ENCODE measurements at regions not wholly inside any gene's neighbourhood (a gene's known extent, or its start where the extent isn't known, plus 50 kb on each side); places are given as distances from the start of the nearest gene placed in this dataset.

GRCh38 chr12:69091442-69092017, 147.8 kb upstream of the CPSF6 start:
- intact Hi-C loops (cut with micrococcal nuclease; ENCODE audit: unreplicated experiment) = no loop called here
- no peak for TF ChIP-seq CTCF (conservative IDR thresholded peaks at IDR 0.05)
- TF ChIP-seq EZH2 (IDR thresholded peaks at IDR 0.05; ENCODE audit: low read depth) = no peak
- Histone ChIP-seq H3K27me3 (ENCODE audit: insufficient read depth, low read depth) (peaks cover 20% of the 10 kb centered on the region; the same call in 1 of the 2 replicates), H3K36me3 (ENCODE audit: low read depth) (no peaks in the 10 kb centered on the region), H3K9me3 (ENCODE audit: insufficient read depth, low read depth) (no peaks in the 10 kb centered on the region), H4K20me1 (ENCODE audit: insufficient read depth) (no peaks in the 10 kb centered on the region), H3K79me2 (ENCODE audit: low read depth) (no peaks in the 10 kb centered on the region), H3K4me2 (no peak overlapping the region), H3F3A (ENCODE audit: insufficient read depth, low read depth) (no peaks in the 10 kb centered on the region), H2AFZ (no peak overlapping the region), H3K4me3 (no peak overlapping the region), H3K9me2 (ENCODE audit: insufficient read depth) (no peaks in the 10 kb centered on the region), H3K4me1 (replicated peaks; ENCODE audit: insufficient read depth) (no peaks in the 10 kb centered on the region), H3K27ac (no peak overlapping the region)
- POLR2A ChIA-PET (ENCODE audit: unreplicated experiment) = interaction anchor here (0.6 kb wide), 1 partner anchor 933 kb away, joined by 11 read pairs; no protein-coding TSS in a partner anchor
- BruUV-seq (replicated peaks) = no TSS peak
- CTCF ChIA-PET = no interaction called here
- DNase-seq = no peak

GRCh38 chr12:69092137-69092536, 147.2 kb upstream of the CPSF6 start:
- no peaks in the 10 kb centered on the region for H3K79me2 ChIP-seq (ENCODE audit: low read depth)
- no peaks in the 10 kb centered on the region for H3K9me2 ChIP-seq (ENCODE audit: insufficient read depth)
- H3F3A ChIP-seq (ENCODE audit: insufficient read depth, low read depth) = no peaks in the 10 kb centered on the region
- CTCF ChIA-PET = no interaction called here
- no peaks in the 10 kb centered on the region for H3K36me3 ChIP-seq (ENCODE audit: low read depth)
- H3K27ac ChIP-seq = no peak overlapping the region
- no peak for DNase-seq
- H3K4me2 ChIP-seq = no peak overlapping the region
- H3K27me3 ChIP-seq (ENCODE audit: insufficient read depth, low read depth) = peaks cover 20% of the 10 kb centered on the region; the same call in 1 of the 2 replicates
- no peak overlapping the region for H3K4me3 ChIP-seq
- H4K20me1 ChIP-seq (ENCODE audit: insufficient read depth) = no peaks in the 10 kb centered on the region
- no TSS peak for BruUV-seq (replicated peaks)
- no peaks in the 10 kb centered on the region for H3K4me1 ChIP-seq (replicated peaks; ENCODE audit: insufficient read depth)
- intact Hi-C loops (cut with micrococcal nuclease; ENCODE audit: unreplicated experiment) = no loop called here
- TF ChIP-seq EZH2 (IDR thresholded peaks at IDR 0.05; ENCODE audit: low read depth) (no peak), CTCF (conservative IDR thresholded peaks at IDR 0.05) (no peak)
- H2AFZ ChIP-seq = no peak overlapping the region
- POLR2A ChIA-PET (ENCODE audit: unreplicated experiment) = interaction anchor here (0.6 kb wide), 1 partner anchor 933 kb away, joined by 11 read pairs; no protein-coding TSS in a partner anchor
- H3K9me3 ChIP-seq (ENCODE audit: insufficient read depth, low read depth) = no peaks in the 10 kb centered on the region

GRCh38 chr12:69094606-69095216, 144.7 kb upstream of the CPSF6 start:
- Histone ChIP-seq H3K79me2 (ENCODE audit: low read depth) (no peaks in the 10 kb centered on the region), H3K9me2 (ENCODE audit: insufficient read depth) (no peaks in the 10 kb centered on the region), H3K27me3 (ENCODE audit: insufficient read depth, low read depth) (peaks cover 20% of the 10 kb centered on the region; the same call in 1 of the 2 replicates), H3K36me3 (ENCODE audit: low read depth) (no peaks in the 10 kb centered on the region), H3K4me3 (no peak overlapping the region), H3K4me2 (no peak overlapping the region), H3K9me3 (ENCODE audit: insufficient read depth, low read depth) (no peaks in the 10 kb centered on the region), H4K20me1 (ENCODE audit: insufficient read depth) (no peaks in the 10 kb centered on the region; the same call in 1 of the 2 replicates), H3F3A (ENCODE audit: insufficient read depth, low read depth) (no peaks in the 10 kb centered on the region), H3K4me1 (replicated peaks; ENCODE audit: insufficient read depth) (no peaks in the 10 kb centered on the region), H2AFZ (no peak overlapping the region), H3K27ac (no peak overlapping the region)
- POLR2A ChIA-PET (ENCODE audit: unreplicated experiment) = no interaction called here
- CTCF ChIA-PET = no interaction called here
- TF ChIP-seq CTCF (conservative IDR thresholded peaks at IDR 0.05) (no peak), EZH2 (IDR thresholded peaks at IDR 0.05; ENCODE audit: low read depth) (no peak)
- no peak for DNase-seq
- BruUV-seq (replicated peaks) = no TSS peak
- intact Hi-C loops (cut with micrococcal nuclease; ENCODE audit: unreplicated experiment) = no loop called here

All from PC-9 (cell line).